ENCODE measurements at regions not wholly inside any gene's neighbourhood (a gene's known extent, or its start where the extent isn't known, plus 50 kb on each side); places are given as distances from the start of the nearest gene placed in this dataset.

GRCh38 chr2:60094450-60094929 is 459.0 kb downstream of the BCL11A start:
- no peak for DNase-seq

GRCh38 chr2:60092781-60093180 is 460.7 kb downstream of the BCL11A start:
- no peak for DNase-seq

GRCh38 chr2:60091894-60092293 is 461.6 kb downstream of the BCL11A start:
- DNase-seq: no peak

- DNase-seq: no peak
Measured at GRCh38 chr2:60091266-60091665, 462.2 kb downstream of the BCL11A start.

GRCh38 chr2:60079562-60079961 is 473.9 kb downstream of the BCL11A start:
- DNase-seq: no peak

- DNase-seq: no peak
Measured at GRCh38 chr2:60075048-60075447, 478.4 kb downstream of the BCL11A start.

GRCh38 chr2:60073201-60073600 is 480.3 kb downstream of the BCL11A start:
- DNase-seq: no peak

GRCh38 chr2:60072609-60073008 is 480.8 kb downstream of the BCL11A start:
- no peak for DNase-seq

GRCh38 chr2:60071490-60071831 is 482.0 kb downstream of the BCL11A start:
- no peak for DNase-seq

- no peak for DNase-seq
Measured at GRCh38 chr2:60070736-60071489, 482.5 kb downstream of the BCL11A start.

- DNase-seq: no peak
Measured at GRCh38 chr2:60070196-60070595, 483.3 kb downstream of the BCL11A start.

GRCh38 chr2:60068755-60069154 is 484.7 kb downstream of the BCL11A start:
- no peak for DNase-seq

- DNase-seq: no peak
Measured at GRCh38 chr2:60067006-60067405, 486.4 kb downstream of the BCL11A start.

GRCh38 chr2:60066096-60066839 is 487.2 kb downstream of the BCL11A start:
- no peak for DNase-seq

GRCh38 chr2:60064687-60065389 is 488.6 kb downstream of the BCL11A start:
- DNase-seq: no peak

- DNase-seq: no peak
Measured at GRCh38 chr2:60058781-60059180, 494.7 kb downstream of the BCL11A start.

- DNase-seq: no peak
Measured at GRCh38 chr2:60054571-60055340, 498.7 kb downstream of the BCL11A start.

GRCh38 chr2:60053791-60054190 is 499.7 kb downstream of the BCL11A start:
- no peak for DNase-seq

GRCh38 chr2:60052601-60053000 is 500.9 kb downstream of the BCL11A start:
- DNase-seq: no peak

GRCh38 chr2:60051991-60052390 is 501.5 kb downstream of the BCL11A start:
- DNase-seq: no peak

- no peak for DNase-seq
Measured at GRCh38 chr2:60047944-60048525, 505.4 kb downstream of the BCL11A start.

GRCh38 chr2:60047347-60047746 is 506.1 kb downstream of the BCL11A start:
- DNase-seq: no peak

- no peak for DNase-seq
Measured at GRCh38 chr2:60046529-60046928, 506.9 kb downstream of the BCL11A start.
